Fibroblast of lung (primary cell): ENCODE measurements at regions not wholly inside any gene's neighbourhood (a gene's known extent, or its start where the extent isn't known, plus 50 kb on each side); places are given as distances from the start of the nearest gene placed in this dataset.

Experiments
- DNase-seq, 2 donors: peaks; one replicate each; pipeline versions ENCODE4 v3.0.0 to v3.0.0-alpha.2; 2010; ENCODE audit warnings: low read depth in 2 of 2
- H2AFZ ChIP-seq: 2 replicates; pipeline ENCODE4 v1.5.1; 2012; ENCODE audit warnings: low read length, control low read depth, inconsistent platforms
- H3K27ac ChIP-seq: 2 replicates; pipeline ENCODE4 v1.5.1; 2011; ENCODE audit warnings: low read length, control low read depth; ENCODE audit not compliant: insufficient read depth
- H3K27me3 ChIP-seq: 2 replicates; pipeline ENCODE4 v1.5.1; 2011; ENCODE audit warnings: mild to moderate bottlenecking, low read length; ENCODE audit not compliant: control insufficient read depth, insufficient read depth
- H3K36me3 ChIP-seq: 2 replicates; pipeline ENCODE4 v1.5.1; 2011; ENCODE audit warnings: low read length; ENCODE audit not compliant: control insufficient read depth, insufficient read depth
- H3K4me1 ChIP-seq: 2 replicates; pipeline ENCODE4 v1.5.1; 2011; ENCODE audit warnings: low read length; ENCODE audit not compliant: control insufficient read depth, insufficient read depth; ENCODE audit errors: extremely low read depth
- H3K4me2 ChIP-seq: 2 replicates; pipeline ENCODE4 v1.5.1; 2011; ENCODE audit warnings: low read length, control low read depth; ENCODE audit not compliant: insufficient read depth; ENCODE audit errors: extremely low read depth
- H3K4me3 ChIP-seq, 4 experiments: fragments of 200-600 bp in 1 of 4; sonication (generic) in 1 of 4; replicated peaks in 1 of 4; 2 replicates each; pipeline ENCODE4 v1.5.1; 2011 to 2016; ENCODE audit warnings: low read length in 4 of 4, low read depth in 3 of 4, mild to moderate bottlenecking in 3 of 4, control low read depth in 2 of 4, inconsistent platforms in 1 of 4, mixed read lengths in 1 of 4; ENCODE audit not compliant: insufficient read depth in 1 of 4; ENCODE audit errors: control extremely low read depth in 1 of 4
- H3K79me2 ChIP-seq: 2 replicates; pipeline ENCODE4 v1.5.1; 2012; ENCODE audit warnings: mild to moderate bottlenecking, low read length, inconsistent platforms; ENCODE audit not compliant: control insufficient read depth, insufficient read depth
- H3K9ac ChIP-seq: 2 replicates; pipeline ENCODE4 v1.5.1; 2011; ENCODE audit warnings: mild to moderate bottlenecking, low read length, control low read depth; ENCODE audit not compliant: insufficient read depth
- H3K9me3 ChIP-seq: 2 replicates; pipeline ENCODE4 v1.5.1; 2012; ENCODE audit warnings: low read depth, low read length; ENCODE audit not compliant: control insufficient read depth, insufficient read depth
- H4K20me1 ChIP-seq: 2 replicates; pipeline ENCODE4 v1.5.1; 2011; ENCODE audit warnings: low read length; ENCODE audit not compliant: control insufficient read depth, insufficient read depth; ENCODE audit errors: extremely low read depth
- EZH2 ChIP-seq: IDR thresholded peaks from 2 replicates; pipeline ENCODE4 v1.5.1; 2012; ENCODE audit warnings: low read length, control low read depth, mild to moderate bottlenecking; ENCODE audit errors: missing control alignments
- TF ChIP-seq, protein P1 (sequence below), 2 donors: IDR thresholded peaks in 1 of 2; conservative IDR thresholded peaks in 1 of 2; 1 replicate in 1 of 2; 2 replicates in 1 of 2; pipeline ENCODE4 v1.5.1; 2011 to 2012; ENCODE audit warnings: low read length in 2 of 2, control low read depth in 1 of 2, inconsistent platforms in 1 of 2, low read depth in 1 of 2, mild to moderate bottlenecking in 1 of 2

DNA sequence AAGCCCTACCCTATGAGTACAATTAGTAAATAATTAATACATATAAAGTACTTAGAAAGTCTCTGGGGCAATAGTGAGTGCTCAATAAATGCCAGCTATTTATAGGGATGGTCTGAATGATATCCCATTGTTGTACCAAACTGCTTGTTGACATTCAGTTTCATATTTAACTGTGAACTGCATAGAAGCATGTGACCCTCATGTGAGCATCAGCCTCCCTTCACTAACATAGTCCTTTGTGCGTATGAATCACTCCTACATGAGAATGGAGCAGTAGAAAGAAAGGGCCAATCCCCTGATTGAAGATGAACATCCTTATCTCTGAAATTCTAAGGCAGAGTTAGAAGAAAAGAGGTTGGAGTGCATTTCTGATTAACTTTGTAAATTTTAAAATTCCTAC lies 68.7 kb upstream of the ATP10A start:
- Histone ChIP-seq H4K20me1 (no peaks in the 10 kb centered on the region), H3K27me3 (no peaks in the 10 kb centered on the region), H3K9ac (no peak overlapping the region), H3K4me1 (peaks cover 4% of the 10 kb centered on the region), H3K9me3 (no peaks in the 10 kb centered on the region), H2AFZ (no peak overlapping the region), H3K36me3 (no peaks in the 10 kb centered on the region), H3K4me2 (no peak overlapping the region), H3K79me2 (no peaks in the 10 kb centered on the region), H3K27ac (no peak overlapping the region), H3K4me3 (no peak overlapping the region)
- TF ChIP-seq, protein P1, sequence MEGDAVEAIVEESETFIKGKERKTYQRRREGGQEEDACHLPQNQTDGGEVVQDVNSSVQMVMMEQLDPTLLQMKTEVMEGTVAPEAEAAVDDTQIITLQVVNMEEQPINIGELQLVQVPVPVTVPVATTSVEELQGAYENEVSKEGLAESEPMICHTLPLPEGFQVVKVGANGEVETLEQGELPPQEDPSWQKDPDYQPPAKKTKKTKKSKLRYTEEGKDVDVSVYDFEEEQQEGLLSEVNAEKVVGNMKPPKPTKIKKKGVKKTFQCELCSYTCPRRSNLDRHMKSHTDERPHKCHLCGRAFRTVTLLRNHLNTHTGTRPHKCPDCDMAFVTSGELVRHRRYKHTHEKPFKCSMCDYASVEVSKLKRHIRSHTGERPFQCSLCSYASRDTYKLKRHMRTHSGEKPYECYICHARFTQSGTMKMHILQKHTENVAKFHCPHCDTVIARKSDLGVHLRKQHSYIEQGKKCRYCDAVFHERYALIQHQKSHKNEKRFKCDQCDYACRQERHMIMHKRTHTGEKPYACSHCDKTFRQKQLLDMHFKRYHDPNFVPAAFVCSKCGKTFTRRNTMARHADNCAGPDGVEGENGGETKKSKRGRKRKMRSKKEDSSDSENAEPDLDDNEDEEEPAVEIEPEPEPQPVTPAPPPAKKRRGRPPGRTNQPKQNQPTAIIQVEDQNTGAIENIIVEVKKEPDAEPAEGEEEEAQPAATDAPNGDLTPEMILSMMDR (conservative IDR thresholded peaks at IDR 0.05 in 1 of 2, IDR thresholded peaks at IDR 0.05 in 1 of 2; ENCODE audit: low read depth in 1 of 2, low read length in 2 of 2) = no peak
- no peak for TF ChIP-seq EZH2
- DNase-seq = no peak

DNA sequence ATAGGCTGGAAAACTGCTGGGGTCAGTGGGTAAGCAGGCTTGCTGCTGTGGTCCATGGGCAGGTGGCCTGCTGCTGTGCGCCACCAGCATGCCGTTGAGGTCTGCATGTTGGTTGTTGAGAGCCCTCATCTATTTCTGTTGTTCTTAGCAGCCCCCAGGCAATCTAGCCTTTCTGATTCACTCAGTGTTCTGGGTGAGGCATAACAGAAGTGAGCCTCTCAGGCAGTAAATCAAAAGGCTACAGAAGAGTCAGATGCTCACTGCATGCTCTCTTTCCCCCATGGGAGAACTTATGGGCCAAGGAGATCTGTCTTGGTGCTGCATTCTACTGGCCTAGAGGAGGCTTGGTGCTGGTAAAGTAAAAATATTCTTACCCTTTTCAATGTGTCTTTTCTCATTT lies 67.8 kb upstream of the ATP10A start:
- no peak for DNase-seq
- H3K36me3 ChIP-seq = no peaks in the 10 kb centered on the region
- H3K4me1 ChIP-seq = peaks cover 4% of the 10 kb centered on the region
- no peaks in the 10 kb centered on the region for H3K9me3 ChIP-seq
- no peak overlapping the region for H3K27ac ChIP-seq
- no peak overlapping the region for H3K4me3 ChIP-seq
- H4K20me1 ChIP-seq = no peaks in the 10 kb centered on the region
- no peak overlapping the region for H3K4me2 ChIP-seq
- TF ChIP-seq EZH2 = no peak
- H2AFZ ChIP-seq = no peak overlapping the region
- no peak overlapping the region for H3K9ac ChIP-seq
- no peaks in the 10 kb centered on the region for H3K27me3 ChIP-seq
- H3K79me2 ChIP-seq = no peaks in the 10 kb centered on the region
